ENCODE measurements at regions not wholly inside any gene's neighbourhood (a gene's known extent, or its start where the extent isn't known, plus 50 kb on each side); places are given as distances from the start of the nearest gene placed in this dataset.

DNA sequence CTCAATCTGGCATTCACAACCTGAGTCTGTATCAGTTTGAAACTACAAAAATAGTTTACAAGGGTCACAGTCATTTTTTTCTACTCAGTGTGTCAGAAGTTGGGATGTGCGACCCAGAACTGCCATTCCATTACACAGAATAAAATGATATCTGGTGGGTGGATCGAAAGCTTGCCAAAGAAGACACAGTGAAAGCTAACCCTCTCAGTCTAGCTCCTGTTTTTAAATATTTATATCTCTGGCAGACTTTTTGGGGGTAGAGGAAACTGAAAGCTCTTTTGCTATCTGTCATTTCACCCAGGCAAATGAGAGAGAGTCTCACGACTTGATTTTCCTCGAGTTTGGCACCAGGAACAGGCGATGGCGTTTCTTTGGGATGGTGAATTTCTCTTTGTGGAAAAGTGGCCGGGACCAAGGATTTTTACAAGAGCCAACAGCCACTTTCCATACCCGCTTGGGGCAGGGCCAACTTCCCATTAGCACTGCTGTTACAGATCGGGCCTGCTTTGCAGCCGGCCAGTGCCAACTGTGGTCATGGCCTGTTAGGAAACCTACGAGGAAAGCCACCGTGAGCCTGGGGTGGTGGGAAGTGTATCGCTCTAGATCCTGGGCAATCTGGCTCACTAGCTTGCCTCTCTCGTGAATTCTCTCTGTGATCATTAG is 185.5 kb upstream of the NFIA start:
- H3K36me3 ChIP-seq (ENCODE audit: control insufficient read depth in 2 of 4, insufficient read depth in 4 of 4, low read length in 3 of 4) = no peaks in the 10 kb centered on the region
- 92% methylated on average over 14 of the region's 14 CpGs; no CpG with 5 or more reads in 1 of the 2 experiments for WGBS, 2 experiments (ENCODE audit: extremely low coverage in 1 of 2, insufficient coverage in 1 of 2, insufficient read length in 1 of 2, insufficient replicate concordance in 2 of 2, low coverage in 1 of 2, low lambda C conversion rate in 2 of 2, missing lambda C conversion rate in 1 of 2)
- no peak overlapping the region for H2BK20ac ChIP-seq (ENCODE audit: low read length)
- no peak overlapping the region for H2BK12ac ChIP-seq (ENCODE audit: low read depth, low read length)
- H3K4me3 ChIP-seq (ENCODE audit: extremely low read depth in 1 of 4, insufficient read depth in 2 of 4, low read depth in 3 of 4, low read length in 4 of 4) = no peak overlapping the region
- POLR2A ChIA-PET (ENCODE audit: partially characterized antibody) = no interaction called here
- H3K56ac ChIP-seq (replicated peaks; ENCODE audit: insufficient read length, low read depth, low read length) = no peak overlapping the region
- H3K18ac ChIP-seq (ENCODE audit: extremely low read depth, low read length) = no peak overlapping the region
- H3K9me3 ChIP-seq (ENCODE audit: insufficient read depth in 2 of 2, low read depth in 1 of 2, low read length in 1 of 2) = no peaks in the 10 kb centered on the region
- no peak overlapping the region for H3K4me2 ChIP-seq (ENCODE audit: insufficient read depth in 1 of 2, low read depth in 2 of 2, low read length in 2 of 2)
- H3K27ac ChIP-seq (ENCODE audit: low read depth, low read length) = no peak overlapping the region
- no peaks in the 10 kb centered on the region for H3K23me2 ChIP-seq (ENCODE audit: low read depth, low read length)
- no peak overlapping the region for H2AK5ac ChIP-seq (ENCODE audit: low read depth, low read length)
- DNase-seq (ENCODE audit: low read depth in 1 of 2, low spot score in 2 of 2) (no peak), FAIRE-seq (no peak)
- no peak overlapping the region for H4K91ac ChIP-seq (replicated peaks; ENCODE audit: insufficient read length, low read length)
- H4K20me1 ChIP-seq (replicated peaks in 1 of 2; ENCODE audit: control insufficient read depth in 1 of 2, insufficient read depth in 2 of 2, low read length in 2 of 2) = no peaks in the 10 kb centered on the region
- H3K14ac ChIP-seq (ENCODE audit: insufficient read length) = no peak overlapping the region
- H2BK15ac ChIP-seq (ENCODE audit: low read length) = no peak overlapping the region
- H3K79me1 ChIP-seq (ENCODE audit: low read depth, low read length) = no peaks in the 10 kb centered on the region
- CTCF ChIA-PET (ENCODE audit: partially characterized antibody) = interaction anchor here (1.1 to 1.3 kb wide), 2 partner anchors 36 to 48 kb away, joined by 4 read pairs; no protein-coding TSS in a partner anchor
- H2BK120ac ChIP-seq (replicated peaks; ENCODE audit: low read depth, low read length) = no peak overlapping the region
- H3K4ac ChIP-seq (replicated peaks; ENCODE audit: insufficient read length, low read depth, low read length) = no peak overlapping the region
- H2BK5ac ChIP-seq (ENCODE audit: low read depth, low read length) = no peak overlapping the region
- H3K23ac ChIP-seq (ENCODE audit: insufficient read length) = no peak overlapping the region
- H3K4me1 ChIP-seq (replicated peaks in 1 of 4; ENCODE audit: control insufficient read depth in 3 of 4, insufficient read depth in 4 of 4, low read length in 3 of 4) = peaks cover 0 to 16% (median 9%) of the 10 kb centered on the region in 4 experiments; a peak in 4 of 7 replicates
- H3K9ac ChIP-seq (replicated peaks in 1 of 4; ENCODE audit: extremely low read depth in 1 of 4, low read depth in 3 of 4, low read length in 3 of 4) = no peak overlapping the region
- H3K27me3 ChIP-seq (replicated peaks in 1 of 4; ENCODE audit: control insufficient read depth in 3 of 4, extremely low read depth in 1 of 4, insufficient read depth in 3 of 4, low read length in 3 of 4) = no peaks in the 10 kb centered on the region
- no peak overlapping the region for H4K8ac ChIP-seq (ENCODE audit: extremely low read depth, insufficient read depth, low read length)
- H3K79me2 ChIP-seq (ENCODE audit: control insufficient read depth in 1 of 2, insufficient read depth in 2 of 2, low read length in 2 of 2) = no peaks in the 10 kb centered on the region
- no peak overlapping the region for H2AFZ ChIP-seq (ENCODE audit: low read length)
- H4K5ac ChIP-seq (ENCODE audit: insufficient read length, low read depth, low read length) = no peak overlapping the region
- TF ChIP-seq SRF (IDR thresholded peaks at IDR 0.05; ENCODE audit: low read depth, low read length) (no peak), TCF12 (IDR thresholded peaks at IDR 0.05; ENCODE audit: low read depth, low read length) (no peak), NRF1 (IDR thresholded peaks at IDR 0.05; ENCODE audit: low read depth, low read length) (no peak), CBX5 (IDR thresholded peaks at IDR 0.05; ENCODE audit: low read depth, low read length) (no peak), YY1 (IDR thresholded peaks at IDR 0.05; ENCODE audit: low read depth, low read length) (no peak), CTBP2 (IDR thresholded peaks at IDR 0.05; ENCODE audit: borderline replicate concordance, insufficient read depth, insufficient read length, low read length) (no peak), ASH2L (IDR thresholded peaks at IDR 0.05; ENCODE audit: low read length) (no peak)
